OCI-LY1 (cell line): ENCODE measurements at regions not wholly inside any gene's neighbourhood (a gene's known extent, or its start where the extent isn't known, plus 50 kb on each side); places are given as distances from the start of the nearest gene placed in this dataset.

ENCODE experiments used
- H2AFZ ChIP-seq: fragments of 200-600 bp; sonication (generic), shearing (Covaris generic); 2 replicates; pipeline ENCODE4 v1.6.0; 2014; ENCODE audit warnings: antibody characterized with exemption, mild to moderate bottlenecking, low read length
- H3F3A ChIP-seq: fragments of 200-600 bp; sonication (generic), shearing (Covaris generic); 2 replicates; pipeline ENCODE4 v1.6.0; 2014; ENCODE audit warnings: mild to moderate bottlenecking, antibody characterized with exemption, low read length, moderate library complexity; ENCODE audit not compliant: insufficient read depth
- H3K27ac ChIP-seq: fragments of 200-600 bp; sonication (generic); 2 replicates; pipeline ENCODE4 v1.5.1; 2014; ENCODE audit warnings: low read length, mixed run types, mild to moderate bottlenecking, low read depth; ENCODE audit not compliant: poor library complexity, severe bottlenecking
- H3K27me3 ChIP-seq: fragments of 200-600 bp; sonication (generic); 2 replicates; pipeline ENCODE4 v1.6.0; 2014; ENCODE audit warnings: antibody characterized with exemption, mild to moderate bottlenecking, low read length, moderate library complexity; ENCODE audit not compliant: insufficient read depth
- H3K36me3 ChIP-seq: fragments of 200-600 bp; sonication (generic); 2 replicates; pipeline ENCODE4 v1.6.1; 2014; ENCODE audit warnings: mild to moderate bottlenecking, antibody characterized with exemption, low read length, moderate library complexity, mixed read lengths; ENCODE audit not compliant: insufficient read depth
- H3K4me1 ChIP-seq: fragments of 200-600 bp; sonication (generic); 2 replicates; pipeline ENCODE4 v1.5.1; 2014; ENCODE audit warnings: mild to moderate bottlenecking, low read length, moderate library complexity; ENCODE audit not compliant: insufficient read depth, severe bottlenecking
- H3K4me2 ChIP-seq: fragments of 200-600 bp; sonication (generic), shearing (Covaris generic); 2 replicates; pipeline ENCODE4 v1.6.1; 2014; ENCODE audit warnings: low read length
- H3K4me3 ChIP-seq: fragments of 200-600 bp; sonication (generic); 2 replicates; pipeline ENCODE4 v1.5.1; 2014; ENCODE audit warnings: low read length, low read depth, mild to moderate bottlenecking, mixed read lengths; ENCODE audit not compliant: poor library complexity, severe bottlenecking
- H3K79me2 ChIP-seq: fragments of 200-600 bp; shearing (Covaris generic); 2 replicates; pipeline ENCODE4 v1.6.1; 2016; ENCODE audit warnings: mixed run types, low read length, mixed read lengths; ENCODE audit not compliant: insufficient read depth
- H3K9ac ChIP-seq: fragments of 200-600 bp; sonication (generic), shearing (Covaris generic); 2 replicates; pipeline ENCODE4 v1.6.1; 2014; ENCODE audit warnings: mild to moderate bottlenecking, low read length, mixed read lengths
- H3K9me2 ChIP-seq: fragments of 200-600 bp; sonication (generic), shearing (Covaris generic); 2 replicates; pipeline ENCODE4 v1.6.1; 2014; ENCODE audit warnings: low read depth, mild to moderate bottlenecking, low read length, mixed read lengths
- H3K9me3 ChIP-seq: fragments of 200-600 bp; shearing (Covaris generic); 2 replicates; pipeline ENCODE4 v1.6.1; 2014; ENCODE audit warnings: low read length, mixed read lengths
- H4K20me1 ChIP-seq: fragments of 200-600 bp; sonication (generic), shearing (Covaris generic); 2 replicates; pipeline ENCODE4 v1.6.0; 2016; ENCODE audit warnings: mild to moderate bottlenecking, low read length; ENCODE audit not compliant: insufficient read depth
- CTCF ChIP-seq: fragments of 200-600 bp; sonication (generic), shearing (Covaris generic); IDR thresholded peaks from 2 replicates; pipeline ENCODE4 v1.5.1; 2017; ENCODE audit warnings: mild to moderate bottlenecking, antibody characterized with exemption, low read length, moderate library complexity, mixed read lengths
- EZH2 ChIP-seq: fragments of 200-600 bp; sonication (generic), shearing (Covaris generic); IDR thresholded peaks from 2 replicates; pipeline ENCODE4 v1.8.0; 2017; ENCODE audit warnings: borderline replicate concordance, mixed run types, mild to moderate bottlenecking, antibody characterized with exemption, low read length, moderate library complexity, mixed read lengths

- Histone ChIP-seq H2AFZ (no peak overlapping the region), H3K9me2 (no peaks in the 10 kb centered on the region), H3K27ac (no peak overlapping the region), H3K4me1 (no peaks in the 10 kb centered on the region), H3F3A (no peaks in the 10 kb centered on the region), H3K9me3 (no peaks in the 10 kb centered on the region), H3K36me3 (no peaks in the 10 kb centered on the region), H4K20me1 (no peaks in the 10 kb centered on the region), H3K27me3 (0 out of 2 replicates have a peak, but pooled peaks cover 6% of the 10 kb centered on the region), H3K4me2 (no peak overlapping the region), H3K4me3 (no peak overlapping the region), H3K9ac (no peak overlapping the region), H3K79me2 (no peaks in the 10 kb centered on the region)
- no peak for TF ChIP-seq EZH2
- TF ChIP-seq CTCF: no peak
These were observed 104.8 kb upstream of the ERCC6L2 start for GRCh38 chr9:95770653-95771131.

GRCh38 chr9:95769909-95770433, 105.5 kb upstream of the ERCC6L2 start:
- no peaks in the 10 kb centered on the region for H3K36me3 ChIP-seq

GRCh38 chr9:95769473-95769872, 106.0 kb upstream of the ERCC6L2 start:
- H3K4me1 ChIP-seq: no peaks in the 10 kb centered on the region

More at GRCh38 chr9:95769909-95770433, 105.5 kb upstream of the ERCC6L2 start:
- no peak overlapping the region for H3K27ac ChIP-seq
- H3K79me2 ChIP-seq: no peaks in the 10 kb centered on the region
- no peak overlapping the region for H2AFZ ChIP-seq
- no peak for TF ChIP-seq EZH2
- H4K20me1 ChIP-seq: no peaks in the 10 kb centered on the region
- H3K9ac ChIP-seq: no peak overlapping the region
- 0 out of 2 replicates have a peak, but pooled peaks cover 6% of the 10 kb centered on the region for H3K27me3 ChIP-seq
- no peaks in the 10 kb centered on the region for H3K4me1 ChIP-seq
- H3K9me3 ChIP-seq: no peaks in the 10 kb centered on the region
- no peak overlapping the region for H3K4me2 ChIP-seq
- no peak overlapping the region for H3K4me3 ChIP-seq
- H3F3A ChIP-seq: no peaks in the 10 kb centered on the region
- no peaks in the 10 kb centered on the region for H3K9me2 ChIP-seq

More at GRCh38 chr9:95769473-95769872, 106.0 kb upstream of the ERCC6L2 start:
- Histone ChIP-seq H3K79me2 (no peaks in the 10 kb centered on the region), H3K9me3 (no peaks in the 10 kb centered on the region), H3K9me2 (no peaks in the 10 kb centered on the region), H4K20me1 (no peaks in the 10 kb centered on the region), H3K4me3 (no peak overlapping the region), H3F3A (no peaks in the 10 kb centered on the region), H3K27ac (no peak overlapping the region), H3K4me2 (no peak overlapping the region), H2AFZ (no peak overlapping the region), H3K27me3 (0 out of 2 replicates have a peak, but pooled peaks cover 6% of the 10 kb centered on the region), H3K9ac (no peak overlapping the region), H3K36me3 (no peaks in the 10 kb centered on the region)
- TF ChIP-seq CTCF: no peak
- no peak for TF ChIP-seq EZH2
